Mesendoderm (in vitro differentiated cells): ENCODE measurements at regions not wholly inside any gene's neighbourhood (a gene's known extent, or its start where the extent isn't known, plus 50 kb on each side); places are given as distances from the start of the nearest gene placed in this dataset.

Experiments used
- DNase-seq: peaks from one replicate; pipeline ENCODE4 v3.0.0; 2013
- H2AK5ac ChIP-seq: 2 replicates; pipeline ENCODE4 v1.6.1; 2013; ENCODE audit warnings: low read length, inconsistent platforms
- H2BK120ac ChIP-seq: 2 replicates; pipeline ENCODE4 v1.6.1; 2013; ENCODE audit warnings: low read depth, mild to moderate bottlenecking, low read length, moderate library complexity, mixed read lengths
- H2BK15ac ChIP-seq: replicated peaks from 2 replicates; pipeline ENCODE4 v1.6.1; 2013; ENCODE audit warnings: low read depth, mild to moderate bottlenecking, moderate library complexity
- H2BK5ac ChIP-seq: 2 replicates; pipeline ENCODE4 v1.6.1; 2013; ENCODE audit warnings: low read length, inconsistent platforms
- H3K18ac ChIP-seq: 2 replicates; pipeline ENCODE4 v1.6.1; 2013; ENCODE audit warnings: mild to moderate bottlenecking, low read length, mixed read lengths
- H3K23ac ChIP-seq: one replicate; pipeline ENCODE4 v1.6.1; 2013; ENCODE audit warnings: low read length
- H3K27ac ChIP-seq: 2 replicates; pipeline ENCODE4 v1.5.1; 2013; ENCODE audit warnings: low read depth, mild to moderate bottlenecking, inconsistent platforms, low read length, moderate library complexity
- H3K27me3 ChIP-seq: 2 replicates; pipeline ENCODE4 v1.6.1; 2013; ENCODE audit warnings: low read length, control low read depth, mild to moderate bottlenecking, inconsistent platforms; ENCODE audit not compliant: insufficient read depth, poor library complexity
- H3K36me3 ChIP-seq: 2 replicates; pipeline ENCODE4 v1.6.1; 2013; ENCODE audit warnings: low read length, inconsistent platforms; ENCODE audit not compliant: control insufficient read depth, insufficient read depth
- H3K4ac ChIP-seq: one replicate; pipeline ENCODE4 v1.6.1; 2013; ENCODE audit warnings: low read depth, mild to moderate bottlenecking, low read length, moderate library complexity
- H3K4me1 ChIP-seq: 2 replicates; pipeline ENCODE4 v1.6.1; 2013; ENCODE audit warnings: low read depth, low read length, inconsistent platforms; ENCODE audit not compliant: control insufficient read depth
- H3K4me2 ChIP-seq: 2 replicates; pipeline ENCODE4 v1.6.1; 2013; ENCODE audit warnings: low read length
- H3K4me3 ChIP-seq: 2 replicates; pipeline ENCODE4 v1.5.1; 2013; ENCODE audit warnings: mild to moderate bottlenecking, low read length
- H3K56ac ChIP-seq: one replicate; pipeline ENCODE4 v1.6.1; 2013; ENCODE audit warnings: low read length
- H3K79me1 ChIP-seq: 2 replicates; pipeline ENCODE4 v1.6.1; 2013; ENCODE audit warnings: low read length, inconsistent platforms
- H3K79me2 ChIP-seq: 2 replicates; pipeline ENCODE4 v1.6.1; 2013; ENCODE audit warnings: mild to moderate bottlenecking, low read length; ENCODE audit not compliant: control insufficient read depth, insufficient read depth
- H3K9ac ChIP-seq: 2 replicates; pipeline ENCODE4 v1.6.1; 2013; ENCODE audit warnings: low read length, inconsistent platforms
- H4K5ac ChIP-seq: one replicate; pipeline ENCODE4 v1.6.1; 2013; ENCODE audit warnings: low read length
- H4K8ac ChIP-seq: one replicate; pipeline ENCODE4 v1.6.1; 2013; ENCODE audit warnings: low read depth, mild to moderate bottlenecking, control low read depth, low read length, moderate library complexity
- WGBS: extraction: QIAGEN DNeasy Blood & Tissue Kit; methylation state at CpG from one replicate; pipeline ENCODE4 v1.1.7; 2013; ENCODE audit warnings: low lambda C conversion rate, missing lambda C conversion rate; ENCODE audit not compliant: insufficient coverage; ENCODE audit errors: extremely low coverage; 5-methylcytosine and 5-hydroxymethylcytosine counted together

DNA sequence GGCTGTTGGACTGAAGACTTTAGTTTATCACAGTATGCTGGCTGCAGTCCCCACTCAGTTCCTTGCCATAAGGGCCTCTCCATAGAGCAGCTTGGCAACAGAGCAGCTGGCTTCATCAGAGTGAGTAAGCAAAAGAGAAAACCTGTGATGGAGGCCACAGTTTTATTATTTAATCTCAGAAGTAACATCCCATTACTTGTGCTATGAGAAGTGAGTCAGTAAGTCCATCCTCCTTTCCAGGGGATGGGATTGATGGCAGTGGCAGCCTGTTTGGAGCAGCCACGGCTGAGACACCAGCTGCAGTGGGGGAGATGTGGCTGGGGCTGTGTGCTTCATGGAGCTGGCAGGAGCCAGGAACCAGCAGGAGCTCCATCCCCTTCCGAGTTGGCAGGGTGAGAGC, 138.5 kb upstream of the SRRM4 start:
- Histone ChIP-seq H3K27me3 (no peaks in the 10 kb centered on the region), H3K4ac (no peak overlapping the region), H3K4me2 (no peak overlapping the region), H3K79me2 (no peaks in the 10 kb centered on the region), H3K4me1 (no peaks in the 10 kb centered on the region), H2BK120ac (no peak overlapping the region), H3K23ac (no peak overlapping the region), H4K8ac (no peak overlapping the region), H3K56ac (no peak overlapping the region), H3K9ac (no peak overlapping the region), H3K18ac (no peak overlapping the region), H2BK15ac (no peak overlapping the region), H2AK5ac (no peak overlapping the region), H3K27ac (no peak overlapping the region), H3K36me3 (no peaks in the 10 kb centered on the region), H4K5ac (no peak overlapping the region), H3K4me3 (no peak overlapping the region), H3K79me1 (no peaks in the 10 kb centered on the region), H2BK5ac (no peak overlapping the region)
- no CpG with 5 or more reads among the region's 2 CpGs for WGBS
- no peak for DNase-seq

DNA sequence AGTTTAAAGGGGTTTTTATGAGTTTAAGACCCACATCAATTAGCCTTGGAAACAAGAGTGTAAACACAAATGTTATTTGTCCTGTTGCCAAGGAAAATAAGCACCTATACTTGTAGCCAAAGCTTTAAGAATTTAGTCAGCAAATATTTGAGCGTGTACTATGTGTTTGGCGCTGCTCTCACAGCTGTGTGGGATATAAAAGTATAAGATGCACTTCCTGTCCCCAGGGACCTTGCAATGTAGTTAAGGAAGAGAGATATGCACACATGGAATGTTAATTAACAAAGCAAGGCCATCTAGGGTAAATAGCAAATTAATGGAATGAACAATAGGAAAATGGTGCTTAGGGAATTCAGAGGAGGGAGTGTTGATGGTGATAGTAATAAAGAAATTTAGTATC, 134.9 kb upstream of the SRRM4 start:
- Histone ChIP-seq H2BK5ac (no peak overlapping the region), H3K18ac (no peak overlapping the region), H3K9ac (no peak overlapping the region), H3K4me1 (no peaks in the 10 kb centered on the region), H3K27ac (no peak overlapping the region), H3K36me3 (no peaks in the 10 kb centered on the region), H4K5ac (no peak overlapping the region), H3K79me2 (no peaks in the 10 kb centered on the region), H3K27me3 (no peaks in the 10 kb centered on the region), H3K4ac (no peak overlapping the region), H3K4me3 (no peak overlapping the region), H2AK5ac (no peak overlapping the region), H4K8ac (no peak overlapping the region), H3K56ac (no peak overlapping the region), H2BK15ac (no peak overlapping the region), H2BK120ac (no peak overlapping the region), H3K4me2 (no peak overlapping the region), H3K79me1 (no peaks in the 10 kb centered on the region), H3K23ac (no peak overlapping the region)
- DNase-seq, result no peak
- WGBS, result no CpG with 5 or more reads among the region's 2 CpGs

DNA sequence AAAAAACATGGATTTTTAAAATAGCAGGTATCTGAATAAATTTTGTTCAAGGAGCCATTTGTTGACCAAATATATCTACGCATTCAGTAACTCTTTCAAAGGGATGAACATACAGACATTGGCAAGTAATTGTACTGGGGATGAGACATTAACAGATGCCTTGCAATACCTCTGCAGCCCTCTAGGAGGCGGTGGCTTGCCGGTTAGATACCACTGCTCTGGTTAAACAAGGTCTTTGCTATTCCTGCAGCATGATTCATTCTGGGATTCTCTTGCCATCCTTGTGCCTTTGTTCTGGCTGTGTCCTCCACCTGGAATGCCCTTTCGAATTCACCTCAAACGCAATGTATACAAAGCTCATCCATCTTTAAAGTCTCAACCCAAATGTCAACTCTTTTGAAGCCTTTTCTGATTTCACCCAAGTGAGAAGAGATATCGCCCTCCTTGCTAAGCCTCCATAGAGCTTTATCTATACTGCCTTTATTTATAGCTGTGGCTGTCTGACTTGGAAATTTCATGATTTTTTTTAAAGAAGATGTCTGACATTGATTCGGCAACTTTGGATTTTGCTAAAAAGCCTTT, 131.0 kb upstream of the SRRM4 start:
- H2BK15ac ChIP-seq, result no peak overlapping the region
- no peaks in the 10 kb centered on the region for H3K79me2 ChIP-seq
- WGBS, result no CpG with 5 or more reads among the region's 7 CpGs
- H3K23ac ChIP-seq, result no peak overlapping the region
- no peak overlapping the region for H3K18ac ChIP-seq
- H3K9ac ChIP-seq, result no peak overlapping the region
- no peaks in the 10 kb centered on the region for H3K36me3 ChIP-seq
- no peak overlapping the region for H3K4ac ChIP-seq
- H4K5ac ChIP-seq, result no peak overlapping the region
- H3K4me3 ChIP-seq, result no peak overlapping the region
- H3K27me3 ChIP-seq, result no peaks in the 10 kb centered on the region
- H4K8ac ChIP-seq, result no peak overlapping the region
- no peak overlapping the region for H3K4me2 ChIP-seq
- H3K56ac ChIP-seq, result no peak overlapping the region
- no peak overlapping the region for H2BK120ac ChIP-seq
- H3K79me1 ChIP-seq, result no peaks in the 10 kb centered on the region
- no peaks in the 10 kb centered on the region for H3K4me1 ChIP-seq
- no peak overlapping the region for H2AK5ac ChIP-seq
- no peak overlapping the region for H3K27ac ChIP-seq
- DNase-seq, result peak; percentile 80
- H2BK5ac ChIP-seq, result no peak overlapping the region

DNA sequence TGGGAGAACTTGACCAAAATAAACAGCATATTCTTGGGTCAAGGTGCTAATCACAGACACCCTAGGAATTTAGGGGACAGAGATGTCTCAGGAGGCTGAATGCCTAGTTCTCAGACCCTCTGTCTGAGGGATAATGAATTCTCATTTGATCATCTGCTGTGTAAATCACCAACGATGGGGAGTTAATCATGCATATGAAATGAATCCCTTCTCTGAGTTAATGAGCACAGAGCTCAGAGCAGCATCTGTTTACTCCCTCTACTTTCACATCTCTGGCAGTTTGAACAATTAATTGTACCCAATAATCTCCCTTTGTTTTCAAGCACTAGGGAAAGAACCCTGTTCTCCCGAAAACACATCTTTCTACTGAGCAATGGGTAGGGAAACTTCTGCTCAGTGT, 129.4 kb upstream of the SRRM4 start:
- Histone ChIP-seq H4K5ac (no peak overlapping the region), H2BK5ac (no peak overlapping the region), H3K79me2 (no peaks in the 10 kb centered on the region), H3K56ac (no peak overlapping the region), H3K79me1 (no peaks in the 10 kb centered on the region), H3K27me3 (no peaks in the 10 kb centered on the region), H3K4me1 (no peaks in the 10 kb centered on the region), H3K27ac (no peak overlapping the region), H3K4ac (no peak overlapping the region), H2BK120ac (no peak overlapping the region), H2BK15ac (no peak overlapping the region), H3K9ac (no peak overlapping the region), H2AK5ac (no peak overlapping the region), H3K36me3 (no peaks in the 10 kb centered on the region), H3K23ac (no peak overlapping the region), H3K4me3 (no peak overlapping the region), H4K8ac (no peak overlapping the region), H3K4me2 (no peak overlapping the region), H3K18ac (no peak overlapping the region)
- no CpG with 5 or more reads among the region's 2 CpGs for WGBS
- DNase-seq, result no peak

DNA sequence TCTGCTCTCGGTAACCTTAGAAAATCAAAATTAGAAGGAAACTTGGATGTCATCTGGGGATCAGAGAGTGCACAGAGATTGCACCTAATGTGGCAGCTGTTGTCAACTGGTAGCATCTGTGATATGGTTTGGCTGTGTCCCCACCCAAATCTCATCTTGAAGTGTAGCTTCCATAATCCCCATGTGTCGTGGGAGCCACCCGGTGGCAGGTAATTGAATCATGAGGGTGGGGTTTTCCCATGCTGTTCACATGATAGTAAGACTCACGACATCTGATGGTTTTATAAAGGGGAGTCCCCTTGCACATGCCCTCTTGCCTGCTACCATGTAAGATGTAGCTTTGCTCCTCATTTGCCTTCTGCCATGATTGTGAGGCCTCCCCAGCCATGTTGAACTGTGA, 127.7 kb upstream of the SRRM4 start:
- WGBS, result no CpG with 5 or more reads among the region's 4 CpGs
- no peak overlapping the region for H2BK120ac ChIP-seq
- no peak overlapping the region for H3K56ac ChIP-seq
- H3K4me3 ChIP-seq, result no peak overlapping the region
- no peak overlapping the region for H2BK15ac ChIP-seq
- no peak overlapping the region for H3K4ac ChIP-seq
- H3K79me2 ChIP-seq, result no peaks in the 10 kb centered on the region
- no peak overlapping the region for H3K9ac ChIP-seq
- no peaks in the 10 kb centered on the region for H3K36me3 ChIP-seq
- no peak overlapping the region for H3K23ac ChIP-seq
- H4K8ac ChIP-seq, result no peak overlapping the region
- no peak overlapping the region for H3K18ac ChIP-seq
- DNase-seq, result peak; percentile 35
- H2AK5ac ChIP-seq, result no peak overlapping the region
- H3K4me2 ChIP-seq, result no peak overlapping the region
- H3K27me3 ChIP-seq, result no peaks in the 10 kb centered on the region
- no peak overlapping the region for H3K27ac ChIP-seq
- H4K5ac ChIP-seq, result no peak overlapping the region
- no peak overlapping the region for H2BK5ac ChIP-seq
- H3K4me1 ChIP-seq, result no peaks in the 10 kb centered on the region
- H3K79me1 ChIP-seq, result no peaks in the 10 kb centered on the region

DNA sequence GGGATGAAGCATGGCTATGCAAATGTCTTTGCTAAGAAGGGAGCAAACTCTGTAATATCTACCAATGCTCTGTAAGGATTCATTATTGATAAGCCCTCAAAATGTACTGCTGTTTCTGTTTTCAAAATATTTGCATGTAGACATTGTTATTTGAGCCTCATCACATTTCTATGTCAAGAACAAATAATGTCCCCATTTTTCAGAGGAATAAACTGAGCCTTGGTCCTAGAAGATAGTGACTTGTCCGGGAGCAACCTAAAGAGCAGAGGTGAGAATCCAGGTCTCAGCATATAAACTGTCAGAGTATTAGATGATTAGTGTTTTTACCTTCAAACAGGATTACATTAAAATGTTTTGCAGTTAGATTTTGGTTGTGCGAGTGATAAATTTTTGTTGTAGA, 125.5 kb upstream of the SRRM4 start:
- no peak overlapping the region for H3K27ac ChIP-seq
- H3K4ac ChIP-seq, result no peak overlapping the region
- no peaks in the 10 kb centered on the region for H3K36me3 ChIP-seq
- H3K9ac ChIP-seq, result no peak overlapping the region
- no peak overlapping the region for H4K5ac ChIP-seq
- H2BK15ac ChIP-seq, result no peak overlapping the region
- H3K56ac ChIP-seq, result no peak overlapping the region
- no peaks in the 10 kb centered on the region for H3K79me1 ChIP-seq
- 100% methylated on average over 1 of the region's 2 CpGs for WGBS
- no peak overlapping the region for H2AK5ac ChIP-seq
- H3K23ac ChIP-seq, result no peak overlapping the region
- no peak overlapping the region for H2BK5ac ChIP-seq
- H2BK120ac ChIP-seq, result no peak overlapping the region
- H3K27me3 ChIP-seq, result no peaks in the 10 kb centered on the region
- no peak for DNase-seq
- no peak overlapping the region for H3K4me3 ChIP-seq
- no peak overlapping the region for H3K4me2 ChIP-seq
- H3K4me1 ChIP-seq, result no peaks in the 10 kb centered on the region
- H3K79me2 ChIP-seq, result no peaks in the 10 kb centered on the region
- no peak overlapping the region for H3K18ac ChIP-seq
- H4K8ac ChIP-seq, result no peak overlapping the region
